GM12878 (cell line): ENCODE measurements at regions not wholly inside any gene's neighbourhood (a gene's known extent, or its start where the extent isn't known, plus 50 kb on each side); places are given as distances from the start of the nearest gene placed in this dataset.

Source experiments
- ATF2 ChIP-seq: IDR thresholded peaks from 2 replicates; pipeline ENCODE4 v1.6.1; 2012; ENCODE audit warnings: low read length, inconsistent platforms
- BHLHE40 ChIP-seq, 2 experiments: fragments of 450-650 bp in 1 of 2; IDR thresholded peaks; 2 replicates each; pipeline ENCODE4 v1.6.1; 2011 to 2017; ENCODE audit warnings: low read depth in 2 of 2, borderline replicate concordance in 1 of 2, improper control_type of control experiment in 1 of 2, low read length in 1 of 2, mild to moderate bottlenecking in 1 of 2
- CBFB ChIP-seq: IDR thresholded peaks from 2 replicates; pipeline ENCODE4 v1.6.1; 2016; ENCODE audit warnings: antibody characterized with exemption, low read depth
- CHD1 ChIP-seq: IDR thresholded peaks from 2 replicates; pipeline ENCODE4 v1.6.1; 2012; ENCODE audit warnings: low read depth, low read length, improper control_type of control experiment
- CHD4 ChIP-seq: fragments of 200-600 bp; sonication (generic); IDR thresholded peaks from 2 replicates; pipeline ENCODE4 v1.6.1; 2016; ENCODE audit warnings: mild to moderate bottlenecking
- CUX1 ChIP-seq: IDR thresholded peaks from 2 replicates; pipeline ENCODE4 v1.6.1; 2012; ENCODE audit warnings: improper control_type of control experiment, low read depth, low read length; ENCODE audit not compliant: insufficient replicate concordance
- FOXM1 ChIP-seq: IDR thresholded peaks from 2 replicates; pipeline ENCODE4 v1.6.1; 2012; ENCODE audit warnings: low read depth, mild to moderate bottlenecking, inconsistent platforms, low read length, moderate library complexity
- GATAD2B ChIP-seq: fragments of 450-650 bp; conservative IDR thresholded peaks from 2 replicates; pipeline ENCODE4 v1.6.1; 2017; ENCODE audit warnings: low read depth, mild to moderate bottlenecking, moderate library complexity
- MEF2B ChIP-seq: fragments of 450-650 bp; IDR thresholded peaks from 2 replicates; pipeline ENCODE4 v1.6.1; 2018; ENCODE audit warnings: mild to moderate bottlenecking, moderate library complexity; ENCODE audit not compliant: partially characterized antibody, poor library complexity, severe bottlenecking
- NFIC ChIP-seq: IDR thresholded peaks from 2 replicates; pipeline ENCODE4 v1.6.1; 2012; ENCODE audit warnings: low read depth, mild to moderate bottlenecking, inconsistent platforms, low read length, moderate library complexity
- NFXL1 ChIP-seq: fragments of 450-650 bp; IDR thresholded peaks from 2 replicates; pipeline ENCODE4 v1.6.1; 2017; ENCODE audit warnings: antibody characterized with exemption, mild to moderate bottlenecking, borderline replicate concordance
- RB1 ChIP-seq: fragments of 450-650 bp; formaldehyde crosslinking; IDR thresholded peaks from 2 replicates; pipeline ENCODE4 v1.6.1; 2017; ENCODE audit warnings: mild to moderate bottlenecking, borderline replicate concordance
- RUNX3 ChIP-seq: IDR thresholded peaks from 2 replicates; pipeline ENCODE4 v1.6.1; 2012; ENCODE audit warnings: low read length, inconsistent platforms
- SP1 ChIP-seq: IDR thresholded peaks from one replicate; pipeline ENCODE4 v1.6.1; 2011; ENCODE audit warnings: low read depth, low read length
- TF ChIP-seq, protein P1 (sequence below): fragments of 450-650 bp; IDR thresholded peaks from 2 replicates; pipeline ENCODE4 v1.6.1; 2017; ENCODE audit warnings: mild to moderate bottlenecking, moderate library complexity

DNA sequence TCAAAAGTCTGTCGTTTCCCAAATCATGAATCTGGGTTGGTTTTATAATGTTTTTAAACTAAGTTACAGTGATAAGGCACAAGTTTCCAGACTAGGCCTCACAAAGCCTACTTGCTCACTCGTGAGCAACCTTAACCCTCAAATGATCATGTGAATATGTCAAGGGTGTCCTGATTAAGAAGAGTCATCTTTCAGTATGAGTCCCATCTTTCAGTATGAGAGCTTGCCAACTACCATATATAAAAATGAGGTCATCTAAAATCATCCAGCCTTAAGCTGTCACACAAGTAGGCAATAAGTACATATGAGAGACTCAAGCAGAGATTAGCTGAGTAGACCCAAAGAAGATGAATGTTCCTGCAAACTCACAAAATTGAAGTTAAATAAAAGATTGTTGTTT, 668.4 kb upstream of the FAM174A start (continued):
- TF ChIP-seq RUNX3 (peak; percentile 69; the same call in 1 of the 2 replicates), CHD1 (no peak), ATF2 (peak; percentile 94), SP1 (no peak), FOXM1 (peak; percentile 81; the same call in 1 of the 2 replicates), CBFB (no peak), RB1 (no peak), BHLHE40 (IDR thresholded peaks at IDR 0.05; ENCODE audit: borderline replicate concordance in 1 of 2, low read depth in 2 of 2, low read length in 1 of 2) (peak in 1 of 2 experiments; percentile 26; a peak in 1 of 4 replicates), GATAD2B (no peak), CHD4 (no peak), NFXL1 (no peak), CUX1 (no peak), MEF2B (no peak), NFIC (peak; percentile 83; the same call in 1 of the 2 replicates)
- TF ChIP-seq, protein P1, sequence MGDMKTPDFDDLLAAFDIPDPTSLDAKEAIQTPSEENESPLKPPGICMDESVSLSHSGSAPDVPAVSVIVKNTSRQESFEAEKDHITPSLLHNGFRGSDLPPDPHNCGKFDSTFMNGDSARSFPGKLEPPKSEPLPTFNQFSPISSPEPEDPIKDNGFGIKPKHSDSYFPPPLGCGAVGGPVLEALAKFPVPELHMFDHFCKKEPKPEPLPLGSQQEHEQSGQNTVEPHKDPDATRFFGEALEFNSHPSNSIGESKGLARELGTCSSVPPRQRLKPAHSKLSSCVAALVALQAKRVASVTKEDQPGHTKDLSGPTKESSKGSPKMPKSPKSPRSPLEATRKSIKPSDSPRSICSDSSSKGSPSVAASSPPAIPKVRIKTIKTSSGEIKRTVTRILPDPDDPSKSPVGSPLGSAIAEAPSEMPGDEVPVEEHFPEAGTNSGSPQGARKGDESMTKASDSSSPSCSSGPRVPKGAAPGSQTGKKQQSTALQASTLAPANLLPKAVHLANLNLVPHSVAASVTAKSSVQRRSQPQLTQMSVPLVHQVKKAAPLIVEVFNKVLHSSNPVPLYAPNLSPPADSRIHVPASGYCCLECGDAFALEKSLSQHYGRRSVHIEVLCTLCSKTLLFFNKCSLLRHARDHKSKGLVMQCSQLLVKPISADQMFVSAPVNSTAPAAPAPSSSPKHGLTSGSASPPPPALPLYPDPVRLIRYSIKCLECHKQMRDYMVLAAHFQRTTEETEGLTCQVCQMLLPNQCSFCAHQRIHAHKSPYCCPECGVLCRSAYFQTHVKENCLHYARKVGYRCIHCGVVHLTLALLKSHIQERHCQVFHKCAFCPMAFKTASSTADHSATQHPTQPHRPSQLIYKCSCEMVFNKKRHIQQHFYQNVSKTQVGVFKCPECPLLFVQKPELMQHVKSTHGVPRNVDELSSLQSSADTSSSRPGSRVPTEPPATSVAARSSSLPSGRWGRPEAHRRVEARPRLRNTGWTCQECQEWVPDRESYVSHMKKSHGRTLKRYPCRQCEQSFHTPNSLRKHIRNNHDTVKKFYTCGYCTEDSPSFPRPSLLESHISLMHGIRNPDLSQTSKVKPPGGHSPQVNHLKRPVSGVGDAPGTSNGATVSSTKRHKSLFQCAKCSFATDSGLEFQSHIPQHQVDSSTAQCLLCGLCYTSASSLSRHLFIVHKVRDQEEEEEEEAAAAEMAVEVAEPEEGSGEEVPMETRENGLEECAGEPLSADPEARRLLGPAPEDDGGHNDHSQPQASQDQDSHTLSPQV: no peak
